LNCAP (cell line): ENCODE measurements at regions not wholly inside any gene's neighbourhood (a gene's known extent, or its start where the extent isn't known, plus 50 kb on each side); places are given as distances from the start of the nearest gene placed in this dataset.

Source experiments
- CTCF ChIP-seq: fragments of 450-650 bp; IDR thresholded peaks from 2 replicates; pipeline ENCODE4 v1.5.1; 2017; ENCODE audit warnings: mild to moderate bottlenecking

GRCh38 chr1:101141376-101141775 lies 95.4 kb upstream of the S1PR1 start:
- no peak for TF ChIP-seq CTCF

DNA sequence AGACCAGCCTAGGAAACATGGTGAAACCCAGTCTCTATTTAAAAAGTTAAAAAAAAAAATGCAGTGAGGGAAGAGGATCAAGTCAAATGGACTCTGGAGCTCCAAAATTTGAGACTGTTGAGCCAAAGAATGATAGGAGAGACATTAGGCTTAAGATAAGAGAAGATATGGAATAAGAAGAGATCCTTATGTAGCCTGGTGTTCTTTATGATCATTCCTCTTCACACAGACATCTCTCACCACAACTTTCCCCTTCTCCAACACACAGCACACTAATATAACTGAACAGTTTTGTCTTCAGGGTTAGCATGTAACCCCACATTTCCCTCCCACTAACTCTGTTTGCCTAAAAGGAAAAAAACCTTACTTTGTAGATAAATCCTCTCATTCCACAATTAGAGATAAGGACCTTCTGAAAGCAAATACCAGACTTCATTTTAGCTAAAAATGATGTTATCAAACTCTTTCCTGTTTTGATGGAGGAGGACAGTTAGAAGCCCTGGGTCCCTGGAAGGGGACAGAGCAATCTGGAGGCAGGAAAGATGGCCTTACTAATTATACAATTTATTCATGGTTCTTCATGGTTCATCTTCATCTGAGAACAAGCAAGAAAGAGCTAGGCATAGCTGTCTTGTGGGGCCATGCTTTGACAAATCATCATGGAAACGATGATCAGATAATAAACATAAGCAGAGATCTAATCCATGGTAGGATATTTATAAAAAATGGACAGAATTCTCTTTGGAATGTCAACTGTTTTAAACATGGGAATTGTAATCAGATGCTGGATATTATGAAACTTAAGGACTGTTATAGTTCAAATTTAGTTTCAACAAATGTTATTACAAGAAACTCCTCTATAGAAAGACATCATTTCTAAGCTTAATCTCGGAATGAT lies 96.7 kb upstream of the S1PR1 start:
- TF ChIP-seq CTCF, result no peak

DNA sequence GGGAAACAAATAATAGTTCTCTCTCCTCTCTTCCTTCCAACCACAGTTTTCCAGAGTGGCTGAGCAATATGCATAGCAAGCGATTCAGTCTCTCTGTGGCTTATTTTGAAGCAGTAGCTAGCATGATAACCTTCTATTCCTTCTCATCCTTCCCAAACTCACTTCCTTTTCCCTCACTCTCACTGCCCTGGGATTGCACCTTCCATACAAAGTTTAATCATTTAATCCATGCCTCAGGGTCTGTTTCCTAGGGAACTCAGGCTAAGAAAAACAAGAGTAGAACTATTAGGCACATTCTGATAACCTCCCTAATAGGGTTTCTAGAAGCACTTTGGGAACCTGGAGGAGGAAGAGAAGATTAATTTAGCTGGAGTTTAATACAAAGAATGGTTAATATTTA lies 97.7 kb upstream of the S1PR1 start:
- no peak for TF ChIP-seq CTCF

- TF ChIP-seq CTCF, result no peak
These were observed 99.4 kb upstream of the S1PR1 start for GRCh38 chr1:101137144-101138126.

GRCh38 chr1:101136739-101137138 lies 100.1 kb upstream of the S1PR1 start:
- TF ChIP-seq CTCF, result peak; percentile 30; the same call in 1 of the 2 replicates

- no peak for TF ChIP-seq CTCF
These were observed 100.5 kb upstream of the S1PR1 start for GRCh38 chr1:101136271-101136670.

- no peak for TF ChIP-seq CTCF
These were observed 101.3 kb upstream of the S1PR1 start for GRCh38 chr1:101135526-101135925.
